Spleen (tissue), 7 donors: ENCODE measurements at regions not wholly inside any gene's neighbourhood (a gene's known extent, or its start where the extent isn't known, plus 50 kb on each side); places are given as distances from the start of the nearest gene placed in this dataset.

Experiments used
- CTCF ChIP-seq, 11 experiments: fragments of 200-600 bp in 7 of 11; fragments of 450-650 bp in 4 of 11; sonication (generic) in 4 of 11; IDR thresholded peaks in 8 of 11; conservative IDR thresholded peaks in 3 of 11; 1 replicate in 7 of 11; 2 replicates in 4 of 11; pipeline versions ENCODE4 v1.4.0 to v1.8.0; 2016 to 2021; ENCODE audit warnings: antibody characterized with exemption in 11 of 11, inconsistent platforms in 4 of 11, mild to moderate bottlenecking in 1 of 11
- POLR2A ChIP-seq, 3 donors: fragments of 450-650 bp; IDR thresholded peaks; one replicate each; pipeline ENCODE4 v1.5.1; 2017; ENCODE audit warnings: antibody characterized with exemption in 3 of 3, mild to moderate bottlenecking in 1 of 3
- donor health status: DM: no; HTN: no; CAD: no; lungs with moderate emphysema.
- donor health status: DM: no; HTN: no; CAD: no.
- donor health status: DM: no; HTN: no; CAD: no.

- TF ChIP-seq POLR2A (IDR thresholded peaks at IDR 0.05): no peak
- no peak for TF ChIP-seq CTCF (IDR thresholded peaks at IDR 0.05 in 8 of 11, conservative IDR thresholded peaks at IDR 0.05 in 3 of 11)
These were observed 77.6 kb upstream of the ANKRD55 start for GRCh38 chr5:56310711-56311204.
